ENCODE measurements at regions not wholly inside any gene's neighbourhood (a gene's known extent, or its start where the extent isn't known, plus 50 kb on each side); places are given as distances from the start of the nearest gene placed in this dataset.
"Not testable (repeated sequence)": the region's sequence is repeated elsewhere in the genome, so short reads cannot be mapped to it uniquely, and the experiment has no call there.

DNA sequence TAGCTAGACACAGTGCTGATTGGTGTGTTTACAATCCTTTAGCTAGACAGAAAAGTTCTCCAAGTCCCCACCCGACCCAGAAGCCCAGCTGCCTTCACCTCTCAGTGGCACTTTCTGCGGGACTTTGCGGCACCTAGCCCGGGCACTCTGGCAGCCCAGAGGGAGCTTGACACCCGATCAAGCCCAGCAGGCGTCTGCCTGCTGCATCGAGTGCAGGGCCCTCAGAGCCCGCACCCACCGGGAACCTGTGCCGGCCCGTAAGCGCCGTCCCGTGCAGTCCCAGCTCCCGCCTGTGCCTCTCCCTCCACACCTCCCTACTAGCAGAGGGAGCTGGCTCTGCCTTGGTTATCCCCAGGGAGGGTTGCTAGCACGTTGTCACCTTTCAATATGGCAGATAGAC lies 631.0 kb upstream of the STXBP6 start:
- H3K4me3 ChIP-seq = no peak overlapping the region
- no peaks in the 10 kb centered on the region for H3K36me3 ChIP-seq
- TF ChIP-seq POLR2A (IDR thresholded peaks at IDR 0.05) (no peak), EP300 (IDR thresholded peaks at IDR 0.05) (no peak), POLR2AphosphoS5 (IDR thresholded peaks at IDR 0.05) (no peak)
- TF ChIP-seq, protein P1, sequence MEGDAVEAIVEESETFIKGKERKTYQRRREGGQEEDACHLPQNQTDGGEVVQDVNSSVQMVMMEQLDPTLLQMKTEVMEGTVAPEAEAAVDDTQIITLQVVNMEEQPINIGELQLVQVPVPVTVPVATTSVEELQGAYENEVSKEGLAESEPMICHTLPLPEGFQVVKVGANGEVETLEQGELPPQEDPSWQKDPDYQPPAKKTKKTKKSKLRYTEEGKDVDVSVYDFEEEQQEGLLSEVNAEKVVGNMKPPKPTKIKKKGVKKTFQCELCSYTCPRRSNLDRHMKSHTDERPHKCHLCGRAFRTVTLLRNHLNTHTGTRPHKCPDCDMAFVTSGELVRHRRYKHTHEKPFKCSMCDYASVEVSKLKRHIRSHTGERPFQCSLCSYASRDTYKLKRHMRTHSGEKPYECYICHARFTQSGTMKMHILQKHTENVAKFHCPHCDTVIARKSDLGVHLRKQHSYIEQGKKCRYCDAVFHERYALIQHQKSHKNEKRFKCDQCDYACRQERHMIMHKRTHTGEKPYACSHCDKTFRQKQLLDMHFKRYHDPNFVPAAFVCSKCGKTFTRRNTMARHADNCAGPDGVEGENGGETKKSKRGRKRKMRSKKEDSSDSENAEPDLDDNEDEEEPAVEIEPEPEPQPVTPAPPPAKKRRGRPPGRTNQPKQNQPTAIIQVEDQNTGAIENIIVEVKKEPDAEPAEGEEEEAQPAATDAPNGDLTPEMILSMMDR (IDR thresholded peaks at IDR 0.05) = no peak
- H3K4me1 ChIP-seq = no peaks in the 10 kb centered on the region
- H3K9me3 ChIP-seq = no peaks in the 10 kb centered on the region
- WGBS, 2 donors (ENCODE audit: low coverage in 1 of 2) = no CpG with 5 or more reads among the region's 16 CpGs
- H3K27ac ChIP-seq = no peak overlapping the region
- H3K27me3 ChIP-seq = no peaks in the 10 kb centered on the region
- ATAC-seq = no peak

- not testable (repeated sequence) for H3K27me3 ChIP-seq, H3K36me3 ChIP-seq, H3K27ac ChIP-seq, ATAC-seq, H3K4me1 ChIP-seq, H3K9me3 ChIP-seq, H3K4me3 ChIP-seq
- WGBS, 2 donors (ENCODE audit: low coverage in 1 of 2) = 96% methylated on average over 4 of the region's 4 CpGs; no CpG with 5 or more reads in 1 of the 2 donors
Measured at GRCh38 chr14:25680511-25680910, 630.6 kb upstream of the STXBP6 start.

DNA sequence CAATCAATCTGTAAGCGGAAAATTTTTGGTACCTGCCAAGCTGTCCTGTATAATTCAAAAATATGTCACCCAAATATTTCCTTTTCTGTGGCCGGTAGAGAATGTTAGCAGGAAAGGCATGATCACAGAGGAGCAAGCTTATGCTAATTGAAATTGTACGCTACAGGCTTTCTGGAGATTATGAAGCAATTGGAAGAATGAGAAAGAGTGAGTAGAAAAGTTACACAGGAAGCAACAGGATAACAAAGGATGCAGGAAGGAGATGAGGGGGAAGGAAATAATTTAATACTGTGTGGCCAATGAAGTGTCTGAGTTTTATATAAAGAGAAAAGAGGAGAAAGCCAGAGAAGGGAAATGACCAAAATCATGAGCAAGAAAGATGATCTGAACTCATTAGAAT lies 627.2 kb upstream of the STXBP6 start:
- Histone ChIP-seq H3K36me3 (no peaks in the 10 kb centered on the region), H3K4me3 (no peak overlapping the region), H3K4me1 (no peaks in the 10 kb centered on the region), H3K27ac (no peak overlapping the region), H3K9me3 (no peaks in the 10 kb centered on the region), H3K27me3 (no peaks in the 10 kb centered on the region)
- ATAC-seq = no peak
- WGBS, 2 donors (ENCODE audit: low coverage in 1 of 2) = 48 to 67% methylated on average over 3 of the region's 3 CpGs
- TF ChIP-seq POLR2AphosphoS5 (IDR thresholded peaks at IDR 0.05) (no peak), EP300 (IDR thresholded peaks at IDR 0.05) (no peak), POLR2A (IDR thresholded peaks at IDR 0.05) (no peak)
- TF ChIP-seq, protein P1 (IDR thresholded peaks at IDR 0.05) = no peak

- no peak for ATAC-seq
- TF ChIP-seq POLR2AphosphoS5 (IDR thresholded peaks at IDR 0.05) (no peak), POLR2A (IDR thresholded peaks at IDR 0.05) (no peak), EP300 (IDR thresholded peaks at IDR 0.05) (no peak)
- TF ChIP-seq, protein P1 (IDR thresholded peaks at IDR 0.05) = no peak
Measured at GRCh38 chr14:25667387-25667786, 617.4 kb upstream of the STXBP6 start.

GRCh38 chr14:25666877-25667276 lies 616.9 kb upstream of the STXBP6 start:
- no peak for TF ChIP-seq EP300 (IDR thresholded peaks at IDR 0.05)
- TF ChIP-seq POLR2A (IDR thresholded peaks at IDR 0.05) = no peak
- no peak for TF ChIP-seq POLR2AphosphoS5 (IDR thresholded peaks at IDR 0.05)
- TF ChIP-seq, protein P1 (IDR thresholded peaks at IDR 0.05) = no peak
- Histone ChIP-seq H3K27me3 (no peaks in the 10 kb centered on the region), H3K36me3 (no peaks in the 10 kb centered on the region), H3K4me3 (no peak overlapping the region), H3K4me1 (no peaks in the 10 kb centered on the region), H3K9me3 (no peaks in the 10 kb centered on the region), H3K27ac (no peak overlapping the region)
- 56 to 78% methylated on average over 3 to 4 of the region's 4 CpGs for WGBS, 2 donors (ENCODE audit: low coverage in 1 of 2)
- no peak for ATAC-seq

More at GRCh38 chr14:25667387-25667786, 617.4 kb upstream of the STXBP6 start:
- no peak overlapping the region for H3K4me3 ChIP-seq
- WGBS, 2 donors (ENCODE audit: low coverage in 1 of 2) = 46 to 75% methylated on average over 2 of the region's 2 CpGs
- no peaks in the 10 kb centered on the region for H3K36me3 ChIP-seq
- no peaks in the 10 kb centered on the region for H3K27me3 ChIP-seq
- no peaks in the 10 kb centered on the region for H3K9me3 ChIP-seq
- no peaks in the 10 kb centered on the region for H3K4me1 ChIP-seq
- no peak overlapping the region for H3K27ac ChIP-seq
